ENCODE measurements at regions not wholly inside any gene's neighbourhood (a gene's known extent, or its start where the extent isn't known, plus 50 kb on each side); places are given as distances from the start of the nearest gene placed in this dataset.

- no peak for TF ChIP-seq ZNF462 (CRISPR knock-in tag; IDR thresholded peaks at IDR 0.05)
These were observed 188.1 kb upstream of the STEAP1 start (continued) for GRCh38 chr7:89966067-89966664.

GRCh38 chr7:89975577-89975976, 178.7 kb upstream of the STEAP1 start:
- Histone ChIP-seq H3K79me2 (replicated peaks; ENCODE audit: insufficient read depth) (no peaks in the 10 kb centered on the region), H3K9me2 (ENCODE audit: insufficient read depth) (0 out of 2 replicates have a peak, but pooled peaks cover 2% of the 10 kb centered on the region), H3F3A (replicated peaks; ENCODE audit: low read depth) (no peaks in the 10 kb centered on the region), H3K27me3 (ENCODE audit: insufficient read depth) (no peaks in the 10 kb centered on the region), H3K4me3 (no peak overlapping the region), H4K20me1 (replicated peaks; ENCODE audit: insufficient read depth) (no peaks in the 10 kb centered on the region), H3K4me1 (ENCODE audit: insufficient read depth) (no peaks in the 10 kb centered on the region), H2AFZ (no peak overlapping the region), H3K4me2 (no peak overlapping the region), H3K36me3 (ENCODE audit: insufficient read depth) (no peaks in the 10 kb centered on the region), H3K27ac (ENCODE audit: low read depth) (no peak overlapping the region)
- Mint-ChIP-seq H3K4me1 (no peaks in the 10 kb centered on the region), H3K36me3 (ENCODE audit: low read depth) (peaks cover 3% of the 10 kb centered on the region; the same call in 1 of the 3 replicates), H3K27me3 (ENCODE audit: insufficient read depth, low read depth, poor library complexity) (no peaks in the 10 kb centered on the region), H3K4me3 (no peak overlapping the region), H3K27ac (no peak overlapping the region), H3K9me3 (peaks cover 10% of the 10 kb centered on the region)
- no peak for DNase-seq (ENCODE audit: low spot score)
- no peak for ATAC-seq
- TF ChIP-seq POLR2AphosphoS5 (IDR thresholded peaks at IDR 0.05; ENCODE audit: low read depth) (no peak), ZNF114 (CRISPR knock-in tag; IDR thresholded peaks at IDR 0.05) (no peak), CREB1 (CRISPR knock-in tag; IDR thresholded peaks at IDR 0.05; ENCODE audit: low read depth) (no peak), ZNF331 (CRISPR knock-in tag; IDR thresholded peaks at IDR 0.05; ENCODE audit: low read depth) (no peak), STAT1 (IDR thresholded peaks at IDR 0.05; ENCODE audit: unreplicated experiment) (no peak), CTCF (conservative IDR thresholded peaks at IDR 0.05; ENCODE audit: low read depth in 2 of 2) (no peak), ZNF462 (CRISPR knock-in tag; IDR thresholded peaks at IDR 0.05) (no peak)
